ENCODE measurements at regions not wholly inside any gene's neighbourhood (a gene's known extent, or its start where the extent isn't known, plus 50 kb on each side); places are given as distances from the start of the nearest gene placed in this dataset.

DNA sequence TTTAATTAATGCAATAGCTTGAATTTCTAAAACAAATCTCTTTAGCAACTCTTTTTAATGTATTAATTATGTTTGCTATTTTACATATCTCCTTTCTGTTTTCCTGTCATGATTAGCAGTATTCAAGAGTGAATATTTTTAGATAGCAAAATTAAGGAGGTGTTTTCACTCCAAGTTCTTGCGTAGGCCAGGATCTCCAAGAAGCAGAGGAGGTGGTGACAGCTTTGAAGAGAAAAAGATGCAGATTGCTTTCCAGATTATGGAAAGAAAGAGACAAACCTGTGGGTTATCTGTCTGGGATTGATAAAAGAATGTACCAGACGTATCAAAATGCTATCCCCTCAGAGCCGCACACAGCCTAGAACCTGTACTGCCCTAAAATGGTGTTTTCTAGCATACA, 163.5 kb upstream of the FAM98A start:
- Histone ChIP-seq H3K27ac (ENCODE audit: low read depth, low read length) (no peak overlapping the region), H3K4me1 (replicated peaks in 1 of 4; ENCODE audit: control insufficient read depth in 3 of 4, insufficient read depth in 4 of 4, low read length in 3 of 4) (peaks cover 0 to 6% (median 0%) of the 10 kb centered on the region in 4 experiments; a peak in 2 of 7 replicates), H3K4me3 (ENCODE audit: extremely low read depth in 1 of 4, insufficient read depth in 2 of 4, low read depth in 3 of 4, low read length in 4 of 4) (no peak overlapping the region), H2BK12ac (ENCODE audit: low read depth, low read length) (no peak overlapping the region), H3K18ac (ENCODE audit: extremely low read depth, low read length) (no peak overlapping the region), H4K20me1 (replicated peaks in 1 of 2; ENCODE audit: control insufficient read depth in 1 of 2, insufficient read depth in 2 of 2, low read length in 2 of 2) (no peaks in the 10 kb centered on the region), H3K14ac (ENCODE audit: insufficient read length) (no peak overlapping the region), H2BK20ac (ENCODE audit: low read length) (no peak overlapping the region), H2BK120ac (replicated peaks; ENCODE audit: low read depth, low read length) (no peak overlapping the region), H2BK15ac (ENCODE audit: low read length) (no peak overlapping the region), H4K91ac (replicated peaks; ENCODE audit: insufficient read length, low read length) (no peak overlapping the region), H3K23ac (ENCODE audit: insufficient read length) (no peak overlapping the region), H3K9ac (replicated peaks in 1 of 4; ENCODE audit: extremely low read depth in 1 of 4, low read depth in 3 of 4, low read length in 3 of 4) (no peak overlapping the region), H2AK5ac (ENCODE audit: low read depth, low read length) (no peak overlapping the region), H3K23me2 (ENCODE audit: low read depth, low read length) (no peaks in the 10 kb centered on the region), H2BK5ac (ENCODE audit: low read depth, low read length) (no peak overlapping the region), H3K9me3 (ENCODE audit: insufficient read depth in 2 of 2, low read depth in 1 of 2, low read length in 1 of 2) (peaks cover 5 to 12% of the 10 kb centered on the region in 2 experiments; a peak in 3 of 4 replicates), H4K5ac (ENCODE audit: insufficient read length, low read depth, low read length) (no peak overlapping the region), H2AFZ (ENCODE audit: low read length) (no peak overlapping the region), H3K4me2 (ENCODE audit: insufficient read depth in 1 of 2, low read depth in 2 of 2, low read length in 2 of 2) (no peak overlapping the region), H4K8ac (ENCODE audit: extremely low read depth, insufficient read depth, low read length) (no peak overlapping the region), H3K79me1 (ENCODE audit: low read depth, low read length) (no peaks in the 10 kb centered on the region), H3K56ac (replicated peaks; ENCODE audit: insufficient read length, low read depth, low read length) (no peak overlapping the region), H3K27me3 (replicated peaks in 1 of 4; ENCODE audit: control insufficient read depth in 3 of 4, extremely low read depth in 1 of 4, insufficient read depth in 3 of 4, low read length in 3 of 4) (no peaks in the 10 kb centered on the region), H3K79me2 (ENCODE audit: control insufficient read depth in 1 of 2, insufficient read depth in 2 of 2, low read length in 2 of 2) (no peaks in the 10 kb centered on the region), H3K36me3 (ENCODE audit: control insufficient read depth in 2 of 4, insufficient read depth in 4 of 4, low read length in 3 of 4) (0 out of 8 replicates have a peak, but pooled peaks cover 0 to 3% (median 0%) of the 10 kb centered on the region in 4 experiments), H3K4ac (replicated peaks; ENCODE audit: insufficient read length, low read depth, low read length) (no peak overlapping the region)
- ChIA-PET CTCF (ENCODE audit: partially characterized antibody) (interaction anchor here (1.0 to 1.2 kb wide), 2 partner anchors 20 to 48 kb away, joined by 3 to 5 read pairs; no protein-coding TSS in a partner anchor), POLR2A (ENCODE audit: partially characterized antibody) (no interaction called here)
- DNase-seq (ENCODE audit: low read depth in 1 of 2, low spot score in 2 of 2) (no peak), FAIRE-seq (no peak)
- WGBS, 2 experiments (ENCODE audit: extremely low coverage in 1 of 2, insufficient coverage in 1 of 2, insufficient read length in 1 of 2, insufficient replicate concordance in 2 of 2, low coverage in 1 of 2, low lambda C conversion rate in 2 of 2, missing lambda C conversion rate in 1 of 2) = 94% methylated on average over 3 of the region's 3 CpGs; no CpG with 5 or more reads in 1 of the 2 experiments
- TF ChIP-seq KDM5A (IDR thresholded peaks at IDR 0.05; ENCODE audit: low read length) = no peak
- no peak for TF ChIP-seq BRCA1 (IDR thresholded peaks at IDR 0.05; ENCODE audit: low read depth, low read length)
- TF ChIP-seq SIX5 (IDR thresholded peaks at IDR 0.05; ENCODE audit: low read depth, low read length) = no peak
- no peak for TF ChIP-seq SP1 (IDR thresholded peaks at IDR 0.05; ENCODE audit: low read depth, low read length)
- TF ChIP-seq HDAC6 (IDR thresholded peaks at IDR 0.05; ENCODE audit: low read depth, low read length) = no peak
- no peak for TF ChIP-seq SAP30 (IDR thresholded peaks at IDR 0.05; ENCODE audit: insufficient read depth, insufficient replicate concordance, low read length)
- no peak for TF ChIP-seq SIN3A (conservative IDR thresholded peaks at IDR 0.05 in 1 of 2, IDR thresholded peaks at IDR 0.05 in 1 of 2; ENCODE audit: low read depth in 1 of 2, low read length in 2 of 2)
- TF ChIP-seq, protein P1, sequence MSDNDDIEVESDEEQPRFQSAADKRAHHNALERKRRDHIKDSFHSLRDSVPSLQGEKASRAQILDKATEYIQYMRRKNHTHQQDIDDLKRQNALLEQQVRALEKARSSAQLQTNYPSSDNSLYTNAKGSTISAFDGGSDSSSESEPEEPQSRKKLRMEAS (IDR thresholded peaks at IDR 0.05) = no peak
- no peak for TF ChIP-seq PHF8 (conservative IDR thresholded peaks at IDR 0.05; ENCODE audit: low read depth, low read length)

All from H1 (cell line).